ENCODE measurements at regions not wholly inside any gene's neighbourhood (a gene's known extent, or its start where the extent isn't known, plus 50 kb on each side); places are given as distances from the start of the nearest gene placed in this dataset.

DNA sequence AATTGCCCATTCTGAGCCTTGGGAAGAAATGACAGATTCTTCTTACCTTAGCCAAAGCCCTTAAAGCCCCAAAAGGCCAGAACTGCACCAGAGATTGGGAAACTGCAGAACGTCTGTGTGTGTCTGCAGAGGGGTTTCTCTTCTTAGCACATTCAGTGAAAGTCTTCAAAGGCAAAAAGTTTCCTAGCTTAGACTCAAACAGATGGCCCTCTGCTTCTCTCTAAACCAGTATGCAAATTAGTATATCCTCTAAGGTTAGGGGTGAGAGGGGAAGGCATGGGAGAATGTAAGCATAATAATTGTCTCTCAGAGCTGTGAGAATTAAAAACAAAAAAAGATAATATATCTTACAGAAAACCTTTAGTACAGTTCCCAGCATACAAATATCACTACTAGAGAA, 334.0 kb upstream of the MCTP2 start:
- Histone ChIP-seq H3K4me1 (ENCODE audit: control insufficient read depth in 2 of 2, insufficient read depth in 2 of 2, low read length in 2 of 2) (no peaks in the 10 kb centered on the region), H3K9me3 (ENCODE audit: control insufficient read depth in 2 of 3, low read length in 3 of 3) (no peaks in the 10 kb centered on the region), H3K27me3 (ENCODE audit: control insufficient read depth in 2 of 2, insufficient read depth in 2 of 2, low read length in 2 of 2) (no peaks in the 10 kb centered on the region), H3K4me3 (ENCODE audit: low read length) (no peak overlapping the region), H3K36me3 (ENCODE audit: control insufficient read depth in 2 of 3, insufficient read depth in 3 of 3, low read length in 3 of 3) (no peaks in the 10 kb centered on the region), H3K27ac (ENCODE audit: low read depth, low read length) (no peak overlapping the region)
- intact Hi-C loops (cut with micrococcal nuclease): no loop called here
- ChIA-PET POLR2A (no interaction called here), CTCF (no interaction called here)
- no peak for DNase-seq
- Mint-ChIP-seq H3K27ac (no peak overlapping the region), H3K4me1 (no peaks in the 10 kb centered on the region), H3K27me3 (peaks cover 0 to 16% (median 7%) of the 10 kb centered on the region in 5 donors), H3K36me3 (no peaks in the 10 kb centered on the region), H3K4me3 (no peak overlapping the region), H3K9me3 (no peaks in the 10 kb centered on the region)
- no peak for ATAC-seq

DNA sequence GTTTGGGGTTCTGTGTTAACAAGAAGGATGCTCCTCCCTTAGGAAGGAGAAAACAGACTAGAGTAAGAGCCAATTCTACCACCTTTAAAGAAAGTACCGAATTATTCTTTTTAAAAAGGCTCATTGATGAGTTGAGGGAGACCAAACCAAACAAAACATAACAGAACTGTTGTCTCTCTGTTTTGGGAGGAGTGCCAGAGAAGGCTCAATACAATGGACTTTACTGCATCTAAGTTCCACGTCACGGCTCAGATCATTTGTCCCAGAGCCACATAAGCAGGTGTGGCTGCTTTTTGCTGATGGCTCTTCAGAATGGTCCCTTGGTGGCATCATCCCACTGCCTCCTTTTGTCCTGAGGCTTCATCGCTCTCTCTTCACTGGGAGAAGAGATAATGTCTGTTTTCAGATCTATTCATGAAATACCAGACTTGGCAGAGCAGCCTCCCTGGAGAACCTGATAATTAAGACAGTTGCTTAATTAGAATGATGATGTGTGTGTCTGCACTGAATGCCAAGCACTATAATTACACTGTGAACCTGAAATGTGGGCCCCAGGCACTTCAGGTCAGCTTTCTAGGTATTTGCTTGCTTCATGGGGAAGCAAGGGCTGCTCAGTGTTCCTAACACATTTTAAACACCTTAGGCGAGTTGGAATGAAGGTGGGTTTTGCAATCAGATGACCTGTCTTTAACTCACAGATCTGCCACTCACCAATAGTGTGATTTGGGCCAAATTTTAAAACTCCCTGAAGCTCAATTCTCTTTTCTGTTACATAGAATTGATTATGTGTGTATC, 335.2 kb upstream of the MCTP2 start:
- H3K4me3 ChIP-seq (ENCODE audit: low read length): no peak overlapping the region
- no peak overlapping the region for H3K27ac ChIP-seq (ENCODE audit: low read depth, low read length)
- no peaks in the 10 kb centered on the region for H3K36me3 ChIP-seq (ENCODE audit: control insufficient read depth in 2 of 3, insufficient read depth in 3 of 3, low read length in 3 of 3)
- H3K36me3 Mint-ChIP-seq: no peaks in the 10 kb centered on the region
- ATAC-seq (no peak), DNase-seq (no peak)
- no peaks in the 10 kb centered on the region for H3K4me1 Mint-ChIP-seq
- intact Hi-C loops (cut with micrococcal nuclease): no loop called here
- H3K4me1 ChIP-seq (ENCODE audit: control insufficient read depth in 2 of 2, insufficient read depth in 2 of 2, low read length in 2 of 2): no peaks in the 10 kb centered on the region
- H3K27ac Mint-ChIP-seq: no peak overlapping the region
- no peaks in the 10 kb centered on the region for H3K9me3 ChIP-seq (ENCODE audit: control insufficient read depth in 2 of 3, low read length in 3 of 3)
- peaks cover 3 to 10% (median 6%) of the 10 kb centered on the region in 5 donors for H3K27me3 Mint-ChIP-seq
- no peak overlapping the region for H3K4me3 Mint-ChIP-seq
- POLR2A ChIA-PET: no interaction called here
- CTCF ChIA-PET: no interaction called here
- no peaks in the 10 kb centered on the region for H3K9me3 Mint-ChIP-seq
- H3K27me3 ChIP-seq (ENCODE audit: control insufficient read depth in 2 of 2, insufficient read depth in 2 of 2, low read length in 2 of 2): no peaks in the 10 kb centered on the region

DNA sequence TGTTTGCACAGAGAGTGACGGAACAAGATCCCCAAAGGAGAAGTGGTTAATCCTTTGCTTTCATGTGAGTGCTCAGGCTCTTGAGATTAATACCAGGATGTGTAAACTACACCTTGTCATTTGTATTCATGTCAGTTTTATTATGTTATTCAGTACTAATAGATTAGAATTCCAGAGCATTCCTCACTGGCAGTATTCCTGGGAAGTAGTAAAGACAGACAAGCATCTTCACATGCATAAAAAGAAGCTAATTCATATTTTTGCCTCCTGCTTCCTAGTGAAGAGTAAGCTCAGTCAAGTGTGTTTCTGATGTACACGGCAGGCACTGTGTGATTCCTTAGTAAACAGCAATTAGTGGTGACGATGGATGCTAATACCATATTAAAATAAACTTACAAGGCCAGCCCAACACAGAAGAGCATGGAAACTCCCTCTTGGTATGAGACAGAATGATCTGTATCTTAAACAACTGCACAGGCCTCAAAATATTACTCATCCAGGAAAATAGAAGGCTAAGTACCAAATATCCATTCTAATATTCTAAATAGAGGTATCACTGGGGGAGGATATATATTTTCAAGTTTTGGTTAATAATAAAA, 336.8 kb upstream of the MCTP2 start:
- Mint-ChIP-seq H3K27ac (no peak overlapping the region), H3K9me3 (no peaks in the 10 kb centered on the region), H3K27me3 (peaks cover under 1 to 12% (median 5%) of the 10 kb centered on the region in 5 donors), H3K4me3 (no peak overlapping the region), H3K4me1 (no peaks in the 10 kb centered on the region), H3K36me3 (no peaks in the 10 kb centered on the region)
- no peaks in the 10 kb centered on the region for H3K36me3 ChIP-seq (ENCODE audit: control insufficient read depth in 2 of 3, insufficient read depth in 3 of 3, low read length in 3 of 3)
- POLR2A ChIA-PET: no interaction called here
- H3K27ac ChIP-seq (ENCODE audit: low read depth, low read length): no peak overlapping the region
- CTCF ChIA-PET: no interaction called here
- H3K27me3 ChIP-seq (ENCODE audit: control insufficient read depth in 2 of 2, insufficient read depth in 2 of 2, low read length in 2 of 2): no peaks in the 10 kb centered on the region
- DNase-seq (no peak), ATAC-seq (no peak)
- H3K9me3 ChIP-seq (ENCODE audit: control insufficient read depth in 2 of 3, low read length in 3 of 3): no peaks in the 10 kb centered on the region
- no peak overlapping the region for H3K4me3 ChIP-seq (ENCODE audit: low read length)
- H3K4me1 ChIP-seq (ENCODE audit: control insufficient read depth in 2 of 2, insufficient read depth in 2 of 2, low read length in 2 of 2): no peaks in the 10 kb centered on the region
- intact Hi-C loops (cut with micrococcal nuclease): no loop called here

DNA sequence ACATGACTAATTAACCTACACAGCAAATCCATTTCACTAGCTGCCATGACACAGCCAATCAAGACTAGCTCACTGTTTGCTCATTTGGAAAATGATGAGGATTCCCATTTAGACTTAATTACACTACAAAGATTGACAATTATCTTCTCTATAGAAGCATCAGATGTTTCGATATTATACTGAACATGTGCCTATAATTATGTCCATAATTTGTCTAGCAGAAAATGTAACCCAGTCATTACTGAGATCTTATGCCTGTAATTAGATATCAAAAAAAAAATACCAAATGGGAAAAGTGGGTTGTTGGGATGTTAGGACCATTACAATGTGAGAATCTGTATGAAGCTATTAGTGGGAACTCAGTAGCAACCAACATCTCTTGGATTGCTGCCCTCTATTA, 344.2 kb upstream of the MCTP2 start:
- Mint-ChIP-seq H3K4me3 (no peak overlapping the region), H3K27me3 (peaks cover 6 to 22% (median 13%) of the 10 kb centered on the region in 5 donors), H3K36me3 (no peaks in the 10 kb centered on the region), H3K27ac (no peak overlapping the region), H3K9me3 (no peaks in the 10 kb centered on the region), H3K4me1 (no peaks in the 10 kb centered on the region)
- ATAC-seq (no peak), DNase-seq (no peak)
- H3K27ac ChIP-seq (ENCODE audit: low read depth, low read length): no peak overlapping the region
- POLR2A ChIA-PET: no interaction called here
- H3K27me3 ChIP-seq (ENCODE audit: control insufficient read depth in 2 of 2, insufficient read depth in 2 of 2, low read length in 2 of 2): no peaks in the 10 kb centered on the region
- H3K4me3 ChIP-seq (ENCODE audit: low read length): no peak overlapping the region
- CTCF ChIA-PET: no interaction called here
- intact Hi-C loops (cut with micrococcal nuclease): no loop called here
- no peaks in the 10 kb centered on the region for H3K9me3 ChIP-seq (ENCODE audit: control insufficient read depth in 2 of 3, low read length in 3 of 3)
- H3K36me3 ChIP-seq (ENCODE audit: control insufficient read depth in 2 of 3, insufficient read depth in 3 of 3, low read length in 3 of 3): no peaks in the 10 kb centered on the region
- H3K4me1 ChIP-seq (ENCODE audit: control insufficient read depth in 2 of 2, insufficient read depth in 2 of 2, low read length in 2 of 2): no peaks in the 10 kb centered on the region

DNA sequence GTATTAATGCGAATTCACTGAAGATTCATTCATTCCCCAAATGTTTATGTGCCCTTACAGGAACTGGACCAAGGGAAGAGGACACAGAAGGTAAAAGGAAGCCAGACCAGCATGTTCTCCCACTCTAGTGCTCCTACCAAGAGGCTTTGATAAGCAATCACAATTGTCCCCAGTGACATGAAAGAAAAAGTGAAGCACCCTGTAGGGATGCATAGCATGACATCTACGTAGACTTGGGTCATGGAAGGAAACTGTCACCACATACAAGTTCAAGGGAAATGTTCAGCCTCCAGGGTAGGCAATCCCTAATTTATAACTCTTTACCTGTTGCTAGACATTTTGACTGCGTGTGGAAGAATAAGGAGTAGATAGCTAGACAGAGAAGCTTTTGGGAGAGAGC, 348.6 kb upstream of the MCTP2 start:
- Mint-ChIP-seq H3K27me3 (peaks cover 0 to 20% (median 11%) of the 10 kb centered on the region in 5 donors), H3K4me3 (no peak overlapping the region), H3K4me1 (no peaks in the 10 kb centered on the region), H3K9me3 (peaks cover 0 to 1% (median 0%) of the 10 kb centered on the region in 11 donors), H3K27ac (no peak overlapping the region), H3K36me3 (no peaks in the 10 kb centered on the region)
- CTCF ChIA-PET: no interaction called here
- Histone ChIP-seq H3K4me1 (ENCODE audit: control insufficient read depth in 2 of 2, insufficient read depth in 2 of 2, low read length in 2 of 2) (no peaks in the 10 kb centered on the region), H3K9me3 (ENCODE audit: control insufficient read depth in 2 of 3, low read length in 3 of 3) (no peaks in the 10 kb centered on the region), H3K27me3 (ENCODE audit: control insufficient read depth in 2 of 2, insufficient read depth in 2 of 2, low read length in 2 of 2) (no peaks in the 10 kb centered on the region), H3K36me3 (ENCODE audit: control insufficient read depth in 2 of 3, insufficient read depth in 3 of 3, low read length in 3 of 3) (no peaks in the 10 kb centered on the region), H3K27ac (ENCODE audit: low read depth, low read length) (no peak overlapping the region), H3K4me3 (ENCODE audit: low read length) (no peak overlapping the region)
- DNase-seq (no peak), ATAC-seq (no peak)
- intact Hi-C loops (cut with micrococcal nuclease): no loop called here
- POLR2A ChIA-PET: no interaction called here

DNA sequence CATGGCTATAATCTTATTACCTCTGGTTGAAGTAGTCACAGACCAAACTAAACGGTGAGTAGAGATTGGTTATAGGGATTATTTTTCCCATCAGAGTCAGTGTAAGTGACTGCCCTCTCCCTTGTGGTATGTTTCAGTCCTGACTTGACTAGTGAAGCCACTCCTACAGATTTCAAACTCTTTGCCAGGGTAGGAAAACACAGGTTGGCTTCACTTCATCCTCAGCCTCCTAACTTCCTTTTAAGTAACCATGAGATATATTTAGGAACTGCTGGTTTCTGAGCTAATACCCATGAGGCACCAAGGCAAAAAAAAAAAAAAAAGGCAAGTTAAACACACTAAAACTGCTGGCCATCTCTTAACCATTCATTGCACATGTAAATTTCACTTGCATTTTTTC, 349.2 kb upstream of the MCTP2 start:
- H3K4me3 Mint-ChIP-seq: no peak overlapping the region
- intact Hi-C loops (cut with micrococcal nuclease): no loop called here
- no peaks in the 10 kb centered on the region for H3K4me1 Mint-ChIP-seq
- no peak for DNase-seq
- Histone ChIP-seq H3K9me3 (ENCODE audit: control insufficient read depth in 2 of 3, low read length in 3 of 3) (no peaks in the 10 kb centered on the region), H3K27me3 (ENCODE audit: control insufficient read depth in 2 of 2, insufficient read depth in 2 of 2, low read length in 2 of 2) (no peaks in the 10 kb centered on the region), H3K27ac (ENCODE audit: low read depth, low read length) (no peak overlapping the region), H3K4me1 (ENCODE audit: control insufficient read depth in 2 of 2, insufficient read depth in 2 of 2, low read length in 2 of 2) (no peaks in the 10 kb centered on the region), H3K36me3 (ENCODE audit: control insufficient read depth in 2 of 3, insufficient read depth in 3 of 3, low read length in 3 of 3) (no peaks in the 10 kb centered on the region), H3K4me3 (ENCODE audit: low read length) (no peak overlapping the region)
- no peak overlapping the region for H3K27ac Mint-ChIP-seq
- H3K9me3 Mint-ChIP-seq: peaks cover 0 to 1% (median 0%) of the 10 kb centered on the region in 11 donors
- no peaks in the 10 kb centered on the region for H3K36me3 Mint-ChIP-seq
- ChIA-PET CTCF (no interaction called here), POLR2A (no interaction called here)
- H3K27me3 Mint-ChIP-seq: peaks cover 0 to 20% (median 14%) of the 10 kb centered on the region in 5 donors
- no peak for ATAC-seq

DNA sequence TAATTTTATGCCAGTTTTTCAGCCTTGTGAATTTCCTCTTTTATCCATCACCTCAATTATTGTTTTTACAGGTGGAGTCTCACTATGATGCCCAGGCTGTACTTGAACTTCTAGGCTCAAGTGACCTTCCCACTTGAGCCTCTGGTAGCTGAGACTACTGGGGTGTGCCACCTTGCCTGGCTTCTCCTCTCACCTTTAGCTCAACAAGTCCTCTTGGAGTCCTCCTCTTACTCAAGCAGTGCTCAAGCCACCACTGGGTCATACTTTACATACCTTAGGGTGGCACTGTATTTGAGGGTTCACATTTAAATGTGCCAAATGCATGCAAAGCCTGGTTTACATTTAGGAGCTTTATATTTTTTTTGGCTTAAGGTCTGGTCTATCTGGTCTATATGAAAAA, 350.1 kb upstream of the MCTP2 start:
- intact Hi-C loops (cut with micrococcal nuclease): no loop called here
- H3K36me3 Mint-ChIP-seq: no peaks in the 10 kb centered on the region
- H3K4me3 ChIP-seq (ENCODE audit: low read length): no peak overlapping the region
- H3K27me3 ChIP-seq (ENCODE audit: control insufficient read depth in 2 of 2, insufficient read depth in 2 of 2, low read length in 2 of 2): no peaks in the 10 kb centered on the region
- ATAC-seq (no peak), DNase-seq (no peak)
- H3K9me3 Mint-ChIP-seq: peaks cover 0 to 1% (median 0%) of the 10 kb centered on the region in 11 donors
- H3K27ac Mint-ChIP-seq: no peak overlapping the region
- H3K4me1 Mint-ChIP-seq: no peaks in the 10 kb centered on the region
- ChIA-PET CTCF (no interaction called here), POLR2A (no interaction called here)
- H3K36me3 ChIP-seq (ENCODE audit: control insufficient read depth in 2 of 3, insufficient read depth in 3 of 3, low read length in 3 of 3): no peaks in the 10 kb centered on the region
- H3K27ac ChIP-seq (ENCODE audit: low read depth, low read length): no peak overlapping the region
- no peaks in the 10 kb centered on the region for H3K4me1 ChIP-seq (ENCODE audit: control insufficient read depth in 2 of 2, insufficient read depth in 2 of 2, low read length in 2 of 2)
- H3K4me3 Mint-ChIP-seq: no peak overlapping the region
- no peaks in the 10 kb centered on the region for H3K9me3 ChIP-seq (ENCODE audit: control insufficient read depth in 2 of 3, low read length in 3 of 3)
- peaks cover 0 to 20% (median 14%) of the 10 kb centered on the region in 5 donors for H3K27me3 Mint-ChIP-seq

All from naive thymus-derived CD4-positive, alpha-beta T cell (primary cell).